ENCODE measurements at regions not wholly inside any gene's neighbourhood (a gene's known extent, or its start where the extent isn't known, plus 50 kb on each side); places are given as distances from the start of the nearest gene placed in this dataset.

DNA sequence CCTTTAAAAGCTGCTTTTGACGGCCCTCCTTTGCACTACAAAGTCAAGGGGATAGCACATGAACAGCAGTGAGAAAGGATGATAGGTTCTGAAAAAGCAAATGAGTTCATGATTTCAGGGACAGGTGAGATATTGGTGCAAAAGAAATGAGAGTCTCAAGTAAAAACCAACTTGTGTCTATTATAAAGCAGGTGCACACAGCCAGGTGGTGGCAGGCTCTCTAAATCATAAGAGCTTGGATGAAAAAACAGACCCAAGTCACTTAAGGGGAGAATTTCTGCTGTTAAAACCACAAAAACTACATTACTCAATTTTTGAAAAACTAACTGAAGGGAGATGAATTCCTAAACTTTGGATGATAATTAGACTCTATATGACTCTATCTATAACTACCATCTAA is 201.5 kb downstream of the SP3 start:
- TF ChIP-seq, protein P1, sequence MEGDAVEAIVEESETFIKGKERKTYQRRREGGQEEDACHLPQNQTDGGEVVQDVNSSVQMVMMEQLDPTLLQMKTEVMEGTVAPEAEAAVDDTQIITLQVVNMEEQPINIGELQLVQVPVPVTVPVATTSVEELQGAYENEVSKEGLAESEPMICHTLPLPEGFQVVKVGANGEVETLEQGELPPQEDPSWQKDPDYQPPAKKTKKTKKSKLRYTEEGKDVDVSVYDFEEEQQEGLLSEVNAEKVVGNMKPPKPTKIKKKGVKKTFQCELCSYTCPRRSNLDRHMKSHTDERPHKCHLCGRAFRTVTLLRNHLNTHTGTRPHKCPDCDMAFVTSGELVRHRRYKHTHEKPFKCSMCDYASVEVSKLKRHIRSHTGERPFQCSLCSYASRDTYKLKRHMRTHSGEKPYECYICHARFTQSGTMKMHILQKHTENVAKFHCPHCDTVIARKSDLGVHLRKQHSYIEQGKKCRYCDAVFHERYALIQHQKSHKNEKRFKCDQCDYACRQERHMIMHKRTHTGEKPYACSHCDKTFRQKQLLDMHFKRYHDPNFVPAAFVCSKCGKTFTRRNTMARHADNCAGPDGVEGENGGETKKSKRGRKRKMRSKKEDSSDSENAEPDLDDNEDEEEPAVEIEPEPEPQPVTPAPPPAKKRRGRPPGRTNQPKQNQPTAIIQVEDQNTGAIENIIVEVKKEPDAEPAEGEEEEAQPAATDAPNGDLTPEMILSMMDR (IDR thresholded peaks at IDR 0.05): no peak
- no peak for TF ChIP-seq POLR2A (IDR thresholded peaks at IDR 0.05)
